Islet precursor cell (in vitro differentiated cells): ENCODE measurements at regions not wholly inside any gene's neighbourhood (a gene's known extent, or its start where the extent isn't known, plus 50 kb on each side); places are given as distances from the start of the nearest gene placed in this dataset.

ENCODE experiments used
- DNase-seq: peaks from one replicate; pipeline ENCODE4 v3.0.0-alpha.2; 2018

DNA sequence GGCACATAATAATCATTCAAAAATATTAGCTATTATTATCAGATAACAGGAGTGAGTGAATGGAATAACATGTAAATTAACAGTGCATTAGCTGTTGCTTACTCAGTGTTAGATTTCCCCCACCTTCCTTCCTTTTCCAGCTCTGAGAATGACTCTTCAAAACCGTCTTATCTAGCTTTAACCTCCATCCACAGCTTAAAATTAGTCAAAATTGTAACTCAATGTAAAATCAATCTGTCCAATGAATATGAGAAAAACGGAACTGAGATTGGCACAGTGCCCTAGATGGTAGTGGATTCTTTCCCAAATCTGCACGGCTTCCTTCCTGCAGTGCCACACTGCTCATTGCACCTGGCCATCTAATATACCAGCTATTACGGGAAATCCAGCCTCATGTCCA lies 156.8 kb upstream of the BDNF start:
- DNase-seq = no peak

DNA sequence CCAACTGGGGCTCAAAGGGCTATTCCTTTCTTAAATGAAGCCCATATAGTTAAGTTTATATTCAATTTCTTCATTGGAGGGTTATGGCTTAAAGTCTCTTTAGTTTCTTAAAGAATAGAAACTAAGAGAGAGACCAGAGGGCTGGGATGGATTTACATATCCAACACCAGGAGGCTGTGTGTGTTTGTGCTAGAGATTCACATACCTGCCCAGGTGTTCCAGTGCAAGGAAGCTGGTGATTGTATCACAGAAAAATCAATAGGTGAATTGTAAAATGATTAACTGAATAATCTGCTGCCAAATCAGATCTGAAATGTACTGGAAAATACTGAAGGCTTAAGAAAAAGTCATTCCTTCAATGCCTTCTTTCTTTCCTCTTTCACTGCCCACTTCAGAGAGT lies 148.2 kb upstream of the BDNF start:
- DNase-seq = no peak

DNA sequence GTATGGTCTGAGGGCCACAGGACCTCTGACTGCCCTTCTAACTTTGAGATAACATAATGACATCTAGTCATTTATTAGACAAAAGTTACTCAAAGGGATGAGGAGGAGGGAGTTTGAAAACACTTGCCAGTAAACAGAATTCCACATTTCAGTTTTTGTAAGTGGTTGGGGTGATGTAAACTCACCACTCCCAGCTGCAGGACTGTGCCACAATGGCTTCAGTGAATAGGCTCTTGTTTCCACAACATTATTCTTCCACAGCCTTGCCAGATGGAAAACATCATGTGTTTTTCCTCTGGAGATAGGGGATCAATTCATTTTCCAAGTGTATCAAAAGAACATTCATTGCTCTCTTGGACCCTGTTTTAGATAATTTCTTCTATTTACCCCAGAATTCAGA lies 147.2 kb upstream of the BDNF start:
- DNase-seq = no peak

DNA sequence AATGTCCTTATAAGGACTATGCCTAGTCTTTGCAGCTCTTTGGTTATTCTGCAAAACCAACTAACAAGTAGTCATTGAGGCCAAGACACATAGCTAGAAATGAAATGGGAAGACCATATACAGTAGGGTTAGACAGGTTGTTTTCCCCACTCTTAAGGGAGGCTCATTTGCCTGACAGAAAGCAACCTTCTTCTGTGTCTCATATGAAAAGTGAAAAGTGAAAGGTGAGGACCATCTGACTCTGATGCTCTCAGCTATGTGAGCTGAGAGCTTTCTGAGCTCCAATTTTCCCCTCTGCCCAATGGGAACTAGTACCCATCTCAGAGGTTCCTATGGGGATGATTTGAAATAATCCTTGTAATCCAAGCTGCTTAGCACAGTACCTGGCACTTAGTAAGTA lies 142.0 kb upstream of the BDNF start:
- no peak for DNase-seq

DNA sequence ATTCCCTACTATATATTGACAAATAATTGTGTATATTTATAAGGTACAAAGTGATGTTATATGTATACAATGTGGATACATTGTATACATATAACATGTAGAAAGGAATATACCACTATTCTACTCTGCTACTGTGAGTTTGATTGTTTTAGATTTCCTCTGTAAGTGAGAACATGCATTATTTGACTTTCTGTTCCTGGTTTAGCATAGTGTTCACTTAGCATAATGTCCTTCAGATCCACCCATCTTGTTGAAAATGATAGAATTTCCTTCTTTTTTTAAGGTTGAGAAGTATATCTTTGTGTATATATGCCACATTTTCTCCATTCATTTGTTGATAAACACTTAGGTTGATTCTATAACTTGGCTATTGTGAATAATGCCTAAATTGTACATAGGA lies 140.8 kb upstream of the BDNF start:
- no peak for DNase-seq

DNA sequence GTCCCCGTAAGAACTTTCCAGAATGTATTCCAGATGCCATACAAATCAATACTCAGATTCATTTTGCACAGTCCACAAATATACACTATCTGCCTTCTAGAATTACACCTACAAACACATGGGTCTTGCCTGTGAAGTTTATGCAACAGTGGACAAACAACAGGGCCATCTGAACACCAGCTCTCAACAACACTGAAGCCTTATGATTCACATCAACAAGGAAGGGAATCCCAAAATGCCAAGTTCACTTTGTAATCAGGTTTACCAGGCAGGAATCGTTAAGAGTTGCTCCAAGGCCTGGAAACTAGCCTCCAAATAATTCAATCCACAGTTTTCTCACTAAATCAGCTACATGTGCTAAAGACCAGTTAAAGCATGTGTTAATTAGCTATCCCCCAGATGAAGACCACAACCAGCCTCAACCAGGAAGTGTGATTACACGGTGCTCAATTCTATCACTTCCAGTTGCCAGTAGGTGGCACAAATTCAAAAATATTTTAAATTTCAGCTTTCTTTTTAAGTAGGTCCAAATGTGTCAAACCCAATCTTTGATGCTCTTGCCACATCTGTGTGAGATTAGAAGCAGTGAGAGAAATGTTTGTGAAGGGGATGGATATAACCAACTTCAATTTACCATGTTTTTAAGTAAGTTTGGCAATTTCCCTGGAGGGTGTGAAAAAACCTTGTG lies 139.1 kb upstream of the BDNF start:
- no peak for DNase-seq

DNA sequence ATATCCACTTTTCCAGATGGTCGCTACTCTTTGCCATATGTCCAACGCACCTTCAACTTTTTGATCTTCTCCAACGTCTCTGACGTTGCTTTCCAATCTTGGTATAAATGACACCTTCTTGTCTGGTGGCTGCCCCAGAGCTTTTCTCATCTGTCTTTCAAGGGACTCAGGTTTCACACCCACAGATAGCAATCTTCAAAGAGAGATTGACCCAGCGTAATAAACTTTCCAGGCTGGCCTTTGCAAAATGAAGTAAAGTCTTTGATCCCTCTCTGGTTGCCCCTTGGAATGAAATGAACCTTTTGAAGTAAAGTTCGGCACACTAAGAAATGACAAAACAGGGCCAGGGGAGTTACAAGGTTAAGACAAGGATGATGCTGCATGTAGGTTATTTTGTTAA lies 138.4 kb upstream of the BDNF start:
- no peak for DNase-seq

DNA sequence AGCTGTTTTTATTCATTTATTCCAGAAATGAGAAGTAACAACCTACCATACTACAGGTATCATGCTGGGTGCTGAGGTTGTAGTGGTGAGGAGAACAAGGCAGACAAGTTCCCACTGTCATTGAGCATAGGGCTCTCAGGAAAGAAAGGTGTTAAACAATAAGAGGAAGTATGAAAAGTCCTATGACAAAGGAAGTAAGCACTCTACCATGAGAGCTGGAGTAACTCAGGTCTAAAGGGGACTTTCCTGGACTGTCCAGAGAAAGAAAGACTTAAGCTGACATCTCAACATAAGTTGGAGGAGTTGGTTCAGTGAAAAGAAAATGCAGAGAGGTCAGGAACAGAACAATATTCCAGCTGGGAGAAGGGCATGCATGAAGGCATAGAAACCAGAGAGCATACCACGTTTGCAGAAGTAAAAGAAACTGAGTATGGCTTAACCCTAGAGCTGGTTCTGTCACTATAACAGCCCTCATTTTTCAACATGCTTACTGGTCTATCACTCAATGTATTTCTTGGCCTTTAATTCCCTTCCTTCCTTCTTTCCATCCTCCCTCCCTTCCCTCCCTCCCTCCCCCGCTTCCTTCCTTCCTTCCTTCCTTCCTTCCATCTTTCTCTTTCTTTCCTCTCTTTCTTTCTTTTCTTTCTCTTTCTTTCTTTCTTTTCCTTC lies 137.8 kb upstream of the BDNF start:
- no peak for DNase-seq

DNA sequence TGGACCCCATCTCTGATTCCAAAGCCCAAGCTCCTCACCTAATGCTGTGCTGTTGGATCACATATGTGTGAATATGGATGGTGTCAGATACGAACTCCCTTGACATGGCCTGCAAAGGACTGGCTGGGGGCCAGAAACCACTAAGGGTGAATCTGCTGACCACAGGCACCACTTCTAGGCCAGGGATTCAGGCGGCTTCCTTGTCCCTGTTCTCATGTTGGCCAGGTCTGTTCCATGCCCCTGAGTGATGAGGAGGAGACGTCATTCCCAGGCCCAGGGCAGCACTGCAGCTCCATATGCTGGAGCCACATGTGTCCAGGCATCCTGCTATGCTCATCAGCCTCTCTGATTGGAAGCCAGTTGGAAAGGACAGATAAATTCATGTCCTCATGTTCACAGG lies 130.0 kb upstream of the BDNF start:
- DNase-seq = no peak

DNA sequence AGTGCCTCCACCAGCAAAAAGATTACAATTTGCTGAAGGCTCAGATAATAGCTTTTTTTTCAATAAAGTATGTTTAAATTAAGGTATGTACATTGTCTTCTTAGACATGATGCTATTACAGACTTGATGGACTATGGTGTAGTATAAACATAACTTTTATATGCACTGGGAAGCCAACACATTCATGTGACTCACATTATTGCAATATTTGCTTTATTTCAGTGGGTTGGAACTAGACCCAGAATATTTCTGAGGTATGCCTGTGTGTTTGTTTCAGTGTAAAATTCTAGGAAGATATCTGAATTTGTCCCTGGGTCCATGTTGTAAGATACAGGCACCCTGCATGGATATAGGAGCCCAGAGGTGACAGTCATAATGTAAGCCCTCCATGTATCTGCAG lies 120.0 kb upstream of the BDNF start:
- no peak for DNase-seq

DNA sequence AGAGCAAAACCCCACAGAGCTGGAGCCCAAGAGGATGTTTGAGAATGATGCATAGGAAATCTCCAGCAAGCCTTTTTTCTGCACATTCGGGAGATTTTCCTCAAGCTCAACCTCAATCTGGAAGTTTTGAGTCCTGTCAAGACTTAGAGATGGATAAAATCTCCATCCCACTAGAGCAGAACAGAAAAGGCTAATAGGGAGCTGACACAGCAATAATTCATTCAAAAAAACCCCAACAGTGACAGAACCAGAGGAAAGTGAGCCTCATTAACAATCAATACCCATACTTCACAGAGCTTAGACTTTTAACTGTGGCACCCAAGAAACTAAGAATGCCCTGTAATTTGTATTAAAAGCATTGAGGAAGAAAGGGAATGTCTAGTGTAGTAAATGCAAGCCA lies 115.9 kb upstream of the BDNF start:
- no peak for DNase-seq

DNA sequence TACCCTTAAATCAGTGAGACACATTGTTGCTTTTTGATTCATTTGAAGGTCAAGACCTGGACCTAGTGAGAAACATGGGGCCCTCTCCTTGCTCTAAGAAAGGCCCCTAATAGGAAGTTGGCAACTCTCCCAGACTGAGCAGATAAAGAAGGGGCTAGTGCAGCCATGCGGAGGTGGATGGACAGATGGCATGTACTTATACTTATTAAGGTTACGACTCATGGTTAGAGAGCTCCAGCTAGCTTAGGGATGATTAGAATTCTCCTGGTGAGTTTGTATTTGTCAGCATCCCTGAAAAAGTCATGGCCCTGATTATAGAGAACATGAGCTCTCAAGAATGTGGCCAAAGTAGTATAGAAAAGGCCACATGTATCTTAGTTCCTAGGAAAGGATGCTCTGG lies 112.1 kb upstream of the BDNF start:
- no peak for DNase-seq

DNA sequence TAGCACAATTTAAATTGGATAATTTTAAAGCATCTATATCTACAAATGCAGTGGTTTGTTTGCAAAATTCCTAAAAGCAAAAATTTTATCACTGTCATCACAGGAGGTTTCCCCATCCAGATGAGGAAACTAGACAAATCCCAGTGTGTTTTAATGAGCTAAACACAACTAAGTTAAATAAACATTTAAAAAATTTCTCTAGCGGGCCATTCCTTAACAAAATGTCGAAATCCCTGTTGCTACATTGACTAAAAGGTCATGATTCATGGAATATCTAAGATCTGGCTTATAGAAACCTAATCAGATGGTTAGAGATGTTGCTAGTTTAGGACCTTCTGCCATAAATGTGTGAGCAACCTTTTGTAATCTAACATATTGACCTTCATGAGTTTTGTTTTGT lies 107.3 kb upstream of the BDNF start:
- DNase-seq = no peak

DNA sequence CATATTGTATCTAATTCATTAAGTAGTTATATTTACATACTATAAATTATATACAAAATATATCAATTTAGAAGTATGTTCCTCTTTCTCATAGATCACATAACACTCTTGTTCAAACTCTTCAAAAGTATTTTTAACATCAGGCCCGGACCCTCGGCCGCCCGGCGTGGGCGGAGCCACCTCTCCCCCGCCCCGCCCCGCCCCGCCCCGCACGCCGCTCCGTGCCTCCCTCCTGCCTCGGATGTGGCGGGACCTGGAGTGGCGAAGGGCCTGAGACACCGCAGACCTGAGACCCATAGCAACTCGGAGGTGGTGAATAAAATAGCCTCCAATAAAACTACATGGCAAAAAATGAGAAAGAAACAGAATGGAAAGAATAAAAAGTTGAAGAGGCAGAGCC lies 105.9 kb upstream of the BDNF start:
- DNase-seq = no peak

DNA sequence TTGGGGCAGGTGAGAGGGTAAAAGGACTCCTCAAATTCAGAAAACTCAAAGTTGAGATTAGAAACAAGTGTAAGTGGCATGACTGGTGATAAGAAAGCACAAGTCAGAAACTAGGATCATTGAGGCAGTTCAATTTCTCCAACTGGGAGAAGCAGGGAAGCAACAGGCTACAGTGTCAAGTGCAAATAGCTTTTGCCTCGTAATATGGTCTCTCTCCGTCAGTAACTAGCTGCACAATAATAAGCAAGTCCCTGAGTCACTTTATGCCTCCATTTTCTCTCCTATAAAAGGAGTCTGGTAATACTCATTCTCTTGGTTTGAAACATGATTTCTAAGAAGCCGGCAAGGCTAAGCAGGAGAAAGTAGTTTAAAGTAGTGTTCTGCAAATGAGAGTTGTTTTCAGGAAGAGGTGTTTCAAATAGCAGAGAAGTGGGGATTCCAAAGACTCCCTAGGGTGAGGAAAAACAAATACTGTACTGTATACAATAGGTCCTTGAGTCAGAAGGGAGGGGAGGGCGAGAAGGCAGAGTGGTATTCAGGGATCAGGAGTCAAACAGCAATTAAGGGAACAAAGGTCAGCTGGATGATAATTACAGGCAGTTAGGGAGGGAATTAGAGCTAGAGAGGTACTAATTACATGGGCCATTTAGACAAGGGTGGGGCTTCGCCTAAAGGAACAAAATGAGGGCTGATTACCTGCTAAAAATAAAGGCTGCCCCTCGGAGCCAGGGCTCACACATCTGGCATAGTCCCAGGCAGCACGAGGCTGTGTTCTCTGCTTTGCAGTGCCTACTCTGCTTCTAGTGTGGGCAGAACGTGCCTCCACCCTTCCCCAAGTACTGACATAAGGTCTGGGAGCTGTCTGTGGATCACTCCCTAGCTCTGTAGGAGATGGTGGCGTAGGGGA lies 96.0 kb upstream of the BDNF start:
- DNase-seq = peak; percentile 79

DNA sequence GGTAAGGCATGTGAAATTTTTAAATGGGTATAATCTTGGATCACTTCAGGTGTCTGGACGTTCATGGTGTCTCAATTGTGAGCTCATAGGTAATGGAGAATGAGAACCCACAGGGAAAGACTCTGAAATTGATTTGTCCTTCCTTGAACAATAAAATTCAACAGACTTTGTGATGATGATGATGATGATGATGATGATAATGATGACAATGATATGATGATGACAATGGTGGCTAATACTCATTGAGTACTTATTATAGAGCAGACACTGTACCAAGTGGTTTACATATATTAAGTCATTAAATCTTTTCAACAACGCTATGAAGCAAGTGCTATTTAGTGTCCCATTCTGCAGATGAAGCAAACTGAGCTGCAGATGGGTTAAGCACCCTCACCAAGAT lies 86.6 kb upstream of the BDNF start:
- no peak for DNase-seq

DNA sequence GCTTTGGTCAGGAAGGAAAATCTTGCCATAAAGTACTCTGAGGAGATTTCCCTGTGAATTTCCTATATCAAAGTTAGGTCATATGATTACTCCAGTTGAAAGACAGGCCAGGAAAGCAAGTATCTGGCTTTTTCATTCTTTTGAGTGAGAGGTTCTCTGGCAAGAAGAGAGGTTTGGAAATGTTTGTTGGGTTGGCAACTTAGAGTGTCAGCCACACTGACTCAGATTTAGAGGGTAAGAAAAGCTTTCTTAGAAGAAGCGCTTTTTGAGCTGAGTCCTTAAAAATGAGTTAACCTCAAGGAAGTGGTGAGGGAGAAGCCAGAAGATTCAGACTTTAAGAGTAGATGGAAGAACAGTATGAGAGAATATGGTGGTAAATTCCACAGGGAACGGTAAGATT lies 86.1 kb upstream of the BDNF start:
- DNase-seq = no peak

DNA sequence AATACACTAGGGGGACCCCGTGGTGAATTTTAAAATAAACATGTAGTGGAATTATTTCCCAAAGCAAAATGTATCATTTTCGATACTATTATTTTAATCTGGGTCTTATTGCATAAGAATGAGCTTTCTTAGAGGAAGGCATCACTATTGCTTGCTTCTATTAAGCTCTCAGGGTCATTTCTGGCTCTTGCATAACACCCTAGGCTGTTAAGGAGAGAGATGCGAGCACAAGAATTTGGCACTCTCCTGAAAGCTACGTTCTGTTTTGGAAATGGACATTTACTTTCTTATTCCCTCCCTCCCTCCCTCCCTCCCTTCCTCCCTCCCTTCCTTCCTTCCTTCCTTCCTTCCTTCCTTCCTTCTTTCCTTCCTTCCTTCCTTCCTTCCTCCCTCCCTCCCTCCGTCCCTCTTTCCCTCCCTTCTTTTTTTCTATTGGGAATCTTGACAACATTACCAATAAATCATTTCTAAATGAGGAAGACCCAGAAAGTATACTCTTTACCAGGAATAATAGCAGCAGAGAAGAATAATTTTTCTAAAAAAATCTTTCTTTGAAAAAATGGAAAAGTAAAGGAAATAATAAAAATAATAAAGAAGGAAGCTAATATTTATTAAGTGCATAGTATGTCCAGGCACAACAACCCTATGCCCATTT lies 83.6 kb upstream of the BDNF start:
- DNase-seq = no peak

DNA sequence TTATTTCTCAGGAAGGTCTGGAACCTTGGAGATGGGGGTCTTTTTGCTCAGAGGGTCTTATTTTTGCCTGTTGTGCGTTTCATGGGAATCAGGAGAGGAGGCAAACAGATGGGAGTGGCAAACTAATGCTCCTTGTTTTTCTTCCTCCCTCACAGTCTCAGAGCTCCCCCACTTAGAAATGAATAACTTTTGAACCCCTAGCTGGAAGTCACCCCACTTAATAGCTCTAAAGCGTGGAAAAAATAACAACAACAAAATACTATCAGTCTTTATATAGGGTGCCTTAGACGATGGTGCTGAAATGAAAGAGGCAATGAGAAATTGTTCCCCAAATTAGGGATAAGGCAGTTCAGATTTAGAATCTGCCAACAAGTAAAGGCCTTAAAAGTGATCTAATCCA lies 76.8 kb upstream of the BDNF start:
- DNase-seq = no peak

DNA sequence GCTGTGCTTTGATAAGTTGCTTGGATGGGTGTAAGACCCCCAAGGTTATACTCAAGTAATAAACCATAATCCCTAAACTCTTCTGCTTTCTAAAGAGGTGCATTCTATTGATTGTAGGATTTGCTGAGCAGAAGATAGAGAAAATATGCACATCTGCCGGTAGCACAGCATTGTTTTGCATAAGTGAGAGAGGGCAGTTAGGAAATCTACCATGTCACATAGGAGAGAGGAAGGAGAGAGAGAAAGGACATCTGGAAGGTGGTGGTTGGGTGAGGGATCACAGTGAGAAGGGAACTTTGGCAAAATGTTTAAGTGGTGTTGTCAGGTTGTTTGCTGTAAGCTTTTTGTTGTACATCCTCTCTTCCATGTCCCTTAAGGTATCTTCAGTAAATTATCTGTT lies 73.6 kb upstream of the BDNF start:
- no peak for DNase-seq

DNA sequence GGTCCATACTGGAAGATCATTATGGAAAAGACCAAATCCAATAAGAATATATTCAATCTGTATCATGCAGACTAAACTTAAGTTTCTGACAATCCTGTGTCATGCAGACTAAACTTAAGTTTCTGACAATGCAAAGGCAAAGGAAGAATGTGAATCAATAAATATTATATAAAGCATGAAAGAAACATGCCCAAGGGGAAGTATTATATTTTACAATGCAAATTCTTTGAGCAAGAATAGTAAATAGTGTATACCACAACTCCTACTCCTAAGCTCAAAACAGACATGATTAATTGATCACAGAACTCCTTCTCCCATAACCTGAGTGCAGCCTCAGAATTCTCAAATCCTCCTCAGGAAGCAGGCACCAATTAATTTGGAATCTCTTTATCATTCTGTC lies 71.3 kb upstream of the BDNF start:
- no peak for DNase-seq

DNA sequence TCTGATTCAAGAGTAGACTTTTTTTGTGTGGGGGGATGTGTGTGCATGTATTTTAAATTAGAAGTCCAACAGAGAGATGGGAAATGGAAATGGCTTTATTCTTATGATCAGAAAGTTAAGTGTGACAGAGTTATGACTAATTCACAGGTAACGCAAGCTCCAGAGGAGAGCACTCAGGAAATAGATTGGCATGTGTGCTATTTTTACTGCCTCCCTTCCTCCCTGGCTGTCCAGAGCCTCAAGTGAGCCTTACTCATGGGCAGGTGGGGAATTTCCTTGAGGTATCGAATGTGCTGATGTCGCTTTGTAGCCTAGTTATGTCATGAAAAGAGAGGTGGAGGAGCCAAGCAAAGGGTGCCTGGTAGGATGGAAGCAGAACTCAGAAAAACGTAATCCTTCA lies 70.3 kb upstream of the BDNF start:
- DNase-seq = peak; percentile 76

DNA sequence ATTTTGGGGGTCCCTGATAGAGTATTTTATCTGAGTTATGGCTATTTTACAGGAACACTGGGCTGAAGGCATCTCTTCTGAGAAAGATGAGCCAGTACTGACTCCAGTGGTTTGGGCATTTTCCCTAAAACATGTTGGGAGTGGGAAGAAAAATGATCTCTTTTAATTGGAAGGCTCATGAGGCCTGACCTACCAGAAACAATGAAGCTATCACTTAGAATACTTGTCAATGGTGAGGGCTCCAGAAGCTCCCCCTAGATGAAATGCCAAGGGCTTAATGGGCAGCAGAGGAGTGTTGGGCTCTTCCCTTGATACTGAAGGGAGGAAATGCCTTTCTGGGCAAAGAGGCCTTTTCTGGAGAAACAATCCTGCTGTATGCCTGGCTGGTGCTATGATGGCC lies 63.5 kb upstream of the BDNF start:
- DNase-seq = no peak

DNA sequence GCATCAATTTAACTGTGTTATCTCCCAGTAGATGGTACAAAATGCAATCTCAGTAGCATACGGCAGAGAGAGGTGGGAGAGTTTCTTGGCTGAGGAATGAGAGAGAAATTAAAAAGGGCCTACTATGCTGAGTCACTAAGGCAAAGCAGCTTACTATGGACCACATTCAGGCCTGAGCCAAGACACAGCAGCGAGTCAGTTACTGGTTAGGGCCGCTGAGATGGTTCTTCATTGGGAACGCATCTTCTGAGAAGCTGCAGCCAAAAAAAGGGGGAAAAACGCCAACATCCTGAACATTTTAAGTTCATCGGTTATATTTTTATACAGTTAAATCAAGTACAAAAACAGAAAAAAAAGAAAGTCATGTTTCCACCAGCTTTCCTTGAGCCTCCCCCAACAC lies 61.1 kb upstream of the BDNF start:
- DNase-seq = no peak
